ENCODE measurements at regions not wholly inside any gene's neighbourhood (a gene's known extent, or its start where the extent isn't known, plus 50 kb on each side); places are given as distances from the start of the nearest gene placed in this dataset.

GRCh38 chr3:66692042-66692765 lies 191.4 kb upstream of the LRIG1 start:
- peak; percentile 1 for DNase-seq (ENCODE audit: low read depth)

- no peak for DNase-seq (ENCODE audit: low read depth)
Observed at GRCh38 chr3:66692766-66693150, 191.9 kb upstream of the LRIG1 start.

GRCh38 chr3:66693461-66694031 lies 192.7 kb upstream of the LRIG1 start:
- peak; percentile 24 for DNase-seq (ENCODE audit: low read depth)

DNA sequence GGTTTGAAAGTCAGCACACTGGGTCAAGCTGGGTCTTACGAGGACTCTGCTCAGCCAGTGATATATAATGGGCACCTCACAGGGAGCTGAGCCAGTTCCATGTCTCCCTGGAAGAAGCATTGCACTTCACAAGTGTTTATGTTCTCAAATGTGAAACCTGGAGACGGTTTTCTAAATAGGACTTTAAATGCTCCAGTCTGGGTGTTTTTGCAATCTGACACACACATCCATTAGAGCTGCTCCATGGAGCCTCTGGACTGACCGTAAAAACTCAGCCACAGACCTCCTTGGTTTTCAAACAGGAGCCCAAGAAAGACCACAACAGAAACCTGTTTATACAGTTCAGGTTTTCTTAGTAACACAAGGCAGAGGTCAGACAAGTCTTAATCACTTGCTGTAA lies 201.3 kb upstream of the LRIG1 start:
- DNase-seq (ENCODE audit: low read depth): no peak

DNA sequence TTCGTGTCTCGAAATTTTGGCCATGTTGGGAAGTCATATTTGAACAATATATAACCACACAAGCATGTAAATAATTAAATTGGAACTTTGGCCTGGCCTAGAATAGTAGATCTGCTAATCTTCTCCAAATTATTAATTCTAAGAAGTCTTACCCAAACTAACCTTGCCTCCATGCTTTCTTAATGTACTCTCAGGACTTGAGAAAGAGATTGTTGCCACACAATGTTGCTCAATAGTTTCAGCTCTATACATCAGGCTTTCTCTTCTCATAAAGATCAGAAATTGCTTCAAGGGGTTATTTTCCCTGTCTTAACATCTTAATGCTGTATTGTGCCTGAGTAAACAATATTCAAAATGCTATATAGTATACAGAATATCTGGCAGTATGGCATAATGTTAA lies 202.7 kb upstream of the LRIG1 start:
- DNase-seq (ENCODE audit: low read depth): no peak

DNA sequence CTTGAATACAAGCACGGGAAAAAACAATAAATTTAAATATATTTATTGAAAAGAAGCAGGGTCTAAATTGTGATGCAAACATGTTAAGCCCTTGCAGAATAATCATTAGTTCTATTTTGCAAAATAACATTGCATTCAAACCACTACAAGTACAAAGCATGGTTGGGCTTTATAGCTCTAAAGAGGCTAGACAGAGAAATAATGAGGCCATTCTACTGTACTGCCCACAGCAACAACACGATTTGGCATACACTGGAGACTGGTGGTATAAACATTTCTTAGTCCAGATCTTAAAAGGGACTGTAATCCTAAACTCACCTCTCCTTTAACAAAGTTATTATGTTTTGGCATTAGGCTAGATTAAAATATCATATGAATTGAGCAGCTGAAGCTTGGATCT lies 204.3 kb upstream of the LRIG1 start:
- DNase-seq (ENCODE audit: low read depth): no peak

DNA sequence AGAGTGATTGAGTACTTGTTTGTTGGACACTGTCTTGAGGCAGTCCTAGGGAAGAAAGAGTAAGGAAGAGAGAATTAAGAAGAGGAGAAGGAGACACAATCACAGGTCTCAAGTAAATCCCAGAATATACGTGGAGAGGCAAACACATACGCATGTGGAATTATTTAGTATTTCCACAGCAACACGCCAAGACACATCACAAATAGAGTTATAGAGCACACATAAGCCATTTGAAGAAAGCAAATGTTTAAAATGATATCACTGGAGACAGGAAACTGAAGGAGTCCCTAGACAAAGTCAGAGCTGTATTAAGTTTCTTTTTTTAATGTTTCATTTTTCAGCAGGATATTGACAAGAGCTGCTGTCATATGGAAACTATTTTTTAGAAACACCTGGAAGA lies 206.1 kb upstream of the LRIG1 start:
- no peak for DNase-seq (ENCODE audit: low read depth)

DNA sequence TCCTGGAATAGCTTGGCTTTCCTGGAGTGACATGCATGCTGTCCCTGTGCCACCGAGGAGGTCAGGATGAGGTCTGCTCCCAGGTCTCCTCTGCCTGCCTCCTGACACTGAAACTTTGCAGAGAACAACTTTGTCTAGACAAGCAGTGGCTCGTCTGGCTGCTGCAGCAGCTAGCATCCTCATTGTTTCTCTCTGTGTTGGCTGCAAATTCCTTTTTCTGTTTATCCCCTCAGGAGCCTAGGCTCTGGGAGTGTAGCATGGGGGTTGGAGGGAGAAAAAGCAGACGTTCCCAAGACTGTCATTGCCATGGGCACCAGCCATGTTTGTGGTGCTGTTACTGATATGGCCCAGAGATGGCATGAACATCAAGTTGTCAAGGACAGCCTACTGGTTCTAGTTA lies 208.7 kb upstream of the LRIG1 start:
- DNase-seq (ENCODE audit: low read depth): no peak

- DNase-seq (ENCODE audit: low read depth): no peak
Observed at GRCh38 chr3:66712210-66712609, 211.4 kb upstream of the LRIG1 start.

DNA sequence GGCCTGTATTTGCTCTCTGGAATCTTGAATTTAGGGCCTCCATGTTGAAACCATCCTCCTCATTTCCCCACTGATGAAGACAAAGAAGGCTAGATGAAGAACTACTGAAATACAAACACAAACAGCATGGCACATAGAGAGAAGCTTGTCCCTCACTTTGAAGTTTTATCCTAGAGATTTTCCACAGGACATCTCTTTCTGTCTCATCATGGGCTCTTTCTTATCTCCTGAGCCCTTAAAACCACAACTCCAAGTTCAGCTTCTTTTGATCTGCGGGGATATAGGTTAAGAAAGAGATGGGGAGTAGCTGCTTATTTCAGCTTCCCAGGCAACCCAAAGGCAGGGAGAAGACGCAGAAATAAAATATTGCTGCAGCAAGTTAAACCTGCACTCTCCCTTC lies 213.1 kb upstream of the LRIG1 start:
- no peak for DNase-seq (ENCODE audit: low read depth)

GRCh38 chr3:66715806-66716205 lies 215.0 kb upstream of the LRIG1 start:
- DNase-seq (ENCODE audit: low read depth): no peak

DNA sequence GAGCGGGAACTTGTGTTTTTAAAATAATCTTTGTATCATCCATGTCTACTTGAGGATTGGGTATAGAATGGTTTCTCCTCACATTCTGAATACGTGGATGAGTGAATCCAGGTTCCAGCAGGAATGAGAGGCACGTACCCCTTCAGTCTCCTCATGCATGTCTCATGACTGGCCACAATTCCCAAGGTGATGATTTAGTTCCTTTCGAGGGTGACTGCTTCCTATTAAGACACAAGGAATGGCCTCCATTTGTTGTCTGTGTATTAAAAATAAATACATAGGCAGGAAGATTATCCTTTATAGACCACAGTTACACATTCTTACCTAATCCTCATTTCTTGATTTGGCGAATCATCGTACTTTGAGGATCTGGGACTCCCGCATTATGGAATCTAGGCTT lies 217.0 kb upstream of the LRIG1 start:
- DNase-seq (ENCODE audit: low read depth): no peak

- no peak for DNase-seq (ENCODE audit: low read depth)
Observed at GRCh38 chr3:66719796-66720356, 219.1 kb upstream of the LRIG1 start.

- no peak for DNase-seq (ENCODE audit: low read depth)
Observed at GRCh38 chr3:66720508-66720907, 219.7 kb upstream of the LRIG1 start.

GRCh38 chr3:66722675-66723074 lies 221.9 kb upstream of the LRIG1 start:
- peak; percentile 37 for DNase-seq (ENCODE audit: low read depth)

GRCh38 chr3:66723231-66723630 lies 222.4 kb upstream of the LRIG1 start:
- no peak for DNase-seq (ENCODE audit: low read depth)

- DNase-seq (ENCODE audit: low read depth): no peak
Observed at GRCh38 chr3:66729687-66730393, 229.0 kb upstream of the LRIG1 start.

DNA sequence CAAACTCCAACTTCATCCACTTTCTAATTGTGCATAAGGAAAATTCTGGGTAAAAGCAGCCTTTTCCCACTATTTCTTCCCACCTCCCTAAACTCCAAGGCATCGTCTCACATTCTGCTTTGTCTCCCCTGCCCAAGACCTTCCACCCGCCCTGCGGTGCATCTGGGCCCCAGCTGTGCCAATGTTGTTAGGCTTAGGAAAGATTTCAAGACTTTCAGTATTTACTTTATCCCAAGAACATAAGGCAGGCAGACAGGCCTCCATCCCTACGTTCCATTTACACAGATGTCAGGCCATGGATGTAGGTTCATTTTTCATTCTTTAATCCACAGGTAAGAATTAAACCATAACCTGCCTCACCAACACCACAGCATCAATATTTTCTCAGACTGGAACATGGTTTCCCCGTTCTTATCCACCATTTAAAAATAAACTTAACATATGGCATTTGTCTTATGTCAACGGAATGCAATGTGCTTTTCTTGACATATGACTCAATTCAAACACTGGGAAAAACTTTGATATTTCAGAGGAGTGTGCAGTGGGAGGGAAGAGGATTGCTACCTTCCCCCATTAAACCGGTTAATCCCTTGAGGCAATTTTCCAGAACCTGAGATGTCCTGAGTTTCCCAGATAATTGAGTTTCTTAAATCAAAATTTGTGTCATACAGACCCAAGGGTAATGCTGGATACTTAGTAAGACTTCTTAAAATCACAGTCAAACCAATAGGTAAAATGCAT lies 238.0 kb upstream of the LRIG1 start:
- DNase-seq (ENCODE audit: low read depth): no peak

DNA sequence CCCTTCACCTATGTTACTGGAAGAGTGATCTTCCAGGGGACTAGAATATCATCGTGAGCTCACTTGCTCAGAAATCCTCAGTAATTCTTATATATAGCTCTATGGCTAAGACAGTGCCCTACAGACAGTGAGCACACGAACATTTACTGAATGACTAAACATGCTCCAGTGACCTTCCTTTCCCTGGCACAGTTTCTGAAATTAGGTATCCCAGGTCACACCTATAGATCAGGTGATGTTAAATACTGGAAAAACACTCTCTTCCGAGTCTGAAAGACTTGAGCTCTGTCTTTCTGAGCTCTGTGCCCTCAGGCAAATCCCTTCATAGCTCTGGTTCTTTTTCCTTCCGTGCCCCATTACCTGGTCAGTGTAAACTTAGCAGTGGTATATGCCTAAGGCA lies 239.4 kb upstream of the LRIG1 start:
- no peak for DNase-seq (ENCODE audit: low read depth)

- no peak for DNase-seq (ENCODE audit: low read depth)
Observed at GRCh38 chr3:66744521-66744920, 243.7 kb upstream of the LRIG1 start.

GRCh38 chr3:66744986-66745385 lies 244.2 kb upstream of the LRIG1 start:
- no peak for DNase-seq (ENCODE audit: low read depth)

DNA sequence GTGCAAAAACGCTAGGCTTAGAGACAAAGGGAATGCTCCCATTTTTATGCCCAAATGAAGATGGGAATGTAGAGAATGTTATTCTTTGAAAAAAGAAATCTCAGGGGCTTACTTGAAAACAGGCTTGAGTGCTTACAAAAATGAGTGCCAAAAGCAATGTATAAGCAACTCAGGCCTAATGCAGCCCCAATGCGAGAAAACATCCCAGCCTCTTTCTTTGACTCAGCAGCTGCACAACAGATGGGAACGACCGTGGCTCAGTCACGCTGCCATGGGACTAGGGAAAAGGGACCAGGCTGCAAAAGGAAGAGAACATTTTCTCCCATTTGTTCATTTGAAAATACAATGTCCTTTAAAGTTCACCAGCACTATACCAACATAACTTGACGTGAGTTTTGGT lies 246.4 kb upstream of the LRIG1 start:
- DNase-seq (ENCODE audit: low read depth): no peak

Data from renal cortical epithelial cell (primary cell).